Superior temporal gyrus (tissue), 1 donor: ENCODE measurements at regions not wholly inside any gene's neighbourhood (a gene's known extent, or its start where the extent isn't known, plus 50 kb on each side); places are given as distances from the start of the nearest gene placed in this dataset.
"Not testable (repeated sequence)": the region's sequence is repeated elsewhere in the genome, so short reads cannot be mapped to it uniquely, and the experiment has no call there.

Experiments
- DNase-seq: peaks from one replicate; pipeline ENCODE4 v3.0.0-alpha.2; 2016; ENCODE audit errors: extremely low spot score

- no peak for DNase-seq
These were observed 117.6 kb upstream of the NDST3 start for GRCh38 chr4:117916728-117917127.

DNA sequence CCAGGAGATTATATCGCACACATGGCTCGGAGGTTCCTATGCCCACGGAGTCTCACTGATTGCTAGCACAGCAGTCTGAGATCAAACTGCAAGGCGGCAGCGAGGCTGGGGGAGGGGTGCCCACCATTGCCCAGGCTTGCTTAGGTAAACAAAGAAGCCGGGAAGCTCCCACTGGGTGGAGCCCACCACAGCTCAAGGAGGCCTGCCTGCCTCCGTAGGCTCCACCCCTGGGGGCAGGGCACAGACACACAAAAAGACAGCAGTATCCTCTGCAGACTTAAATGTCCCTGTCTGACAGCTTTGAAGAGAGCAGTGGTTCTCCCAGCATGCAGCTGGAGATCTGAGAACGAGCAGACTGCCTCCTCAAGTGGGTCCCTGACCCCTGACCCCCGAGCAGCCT lies 112.0 kb upstream of the NDST3 start:
- not testable (repeated sequence) for DNase-seq

DNA sequence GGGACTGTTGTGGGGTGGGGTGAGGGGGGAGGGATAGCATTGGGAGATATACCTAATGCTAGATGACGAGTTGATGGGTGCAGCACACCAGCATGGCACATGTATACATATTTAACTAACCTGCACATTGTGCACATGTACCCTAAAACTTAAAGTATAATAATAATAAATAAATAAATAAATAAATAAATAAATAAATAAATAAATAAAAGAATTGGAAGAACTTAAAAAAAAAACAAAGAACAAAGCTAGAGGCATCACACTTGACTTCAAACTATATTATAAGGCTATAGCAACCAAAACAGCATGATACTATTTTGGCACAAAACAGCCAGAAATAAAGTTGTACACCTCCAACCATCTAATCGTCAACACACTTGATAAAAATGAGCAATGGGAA lies 106.5 kb upstream of the NDST3 start:
- not testable (repeated sequence) for DNase-seq

- DNase-seq = no peak
These were observed 92.7 kb upstream of the NDST3 start for GRCh38 chr4:117941611-117942010.

- no peak for DNase-seq
These were observed 84.7 kb upstream of the NDST3 start for GRCh38 chr4:117949621-117950020.

- peak; percentile 45 for DNase-seq
These were observed 76.7 kb upstream of the NDST3 start for GRCh38 chr4:117957571-117957970.

DNA sequence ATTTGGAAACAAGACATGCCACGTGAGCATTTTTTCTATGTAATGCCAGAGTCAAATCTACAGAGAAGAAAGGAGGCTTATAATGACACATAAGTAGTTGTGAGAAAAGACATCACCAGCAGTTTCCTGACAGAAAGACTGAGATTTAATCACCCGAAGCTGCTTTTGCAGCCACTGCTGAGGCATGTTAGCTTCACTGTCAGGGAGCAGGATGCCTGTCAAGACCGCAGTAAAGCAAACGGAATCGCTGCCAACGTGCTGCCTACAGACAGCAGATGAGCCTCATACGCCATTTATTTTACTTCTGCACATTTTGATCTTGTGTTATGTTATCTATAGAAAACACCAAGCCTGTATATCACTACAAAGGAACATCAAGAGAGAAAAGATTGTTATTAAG lies 68.7 kb upstream of the NDST3 start:
- peak; percentile 49 for DNase-seq

GRCh38 chr4:117968606-117969005 lies 65.7 kb upstream of the NDST3 start:
- DNase-seq = no peak

DNA sequence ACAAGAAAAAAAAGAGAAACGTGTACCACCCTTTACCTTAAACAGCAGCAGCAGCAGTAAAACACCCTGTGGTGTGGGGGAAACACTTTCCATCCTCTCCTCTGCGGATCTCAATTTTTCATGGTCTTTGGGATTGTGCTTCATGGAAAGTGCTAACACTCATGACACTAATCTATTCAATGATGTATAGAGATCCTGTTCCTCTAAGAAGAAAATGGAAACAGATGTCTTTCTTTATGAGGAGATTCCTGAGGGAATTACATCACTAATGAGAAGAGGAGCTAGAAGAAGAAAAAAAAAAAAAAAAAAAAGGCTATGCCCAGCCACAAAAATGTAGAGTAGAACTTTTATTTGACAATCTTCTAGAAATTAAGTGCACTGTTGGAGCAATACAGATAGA lies 62.9 kb upstream of the NDST3 start:
- DNase-seq = no peak

GRCh38 chr4:117983541-117984365 lies 50.5 kb upstream of the NDST3 start:
- DNase-seq = no peak

DNA sequence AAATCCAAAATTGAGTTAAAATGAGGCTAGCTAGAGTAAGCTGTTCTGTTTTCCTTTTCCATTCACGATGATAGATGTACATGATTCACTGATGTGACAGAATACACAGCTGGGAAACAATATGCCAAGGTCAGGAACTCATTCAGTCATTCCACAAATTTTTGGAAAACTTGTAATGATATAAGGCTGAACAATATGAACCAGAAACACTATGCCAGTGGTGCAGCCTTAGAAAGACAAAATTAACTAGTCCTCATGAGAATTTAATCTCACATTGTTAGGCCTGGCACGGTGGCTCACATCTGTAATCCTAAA lies 50.0 kb upstream of the NDST3 start:
- no peak for DNase-seq
